Stimulated activated CD4-positive, alpha-beta T cell treated with anti-CD3 and anti-CD28 coated beads, Interleukin-2, amount 100 ng/mL, for 48 hours (primary cell): ENCODE measurements at regions not wholly inside any gene's neighbourhood (a gene's known extent, or its start where the extent isn't known, plus 50 kb on each side); places are given as distances from the start of the nearest gene placed in this dataset.

Experiments used
- DNase-seq, 2 donors: peaks; one replicate each; pipeline ENCODE4 v3.0.0-alpha.2; 2020

GRCh38 chr9:129322641-129323375 is 144.7 kb upstream of the IER5L start:
- DNase-seq: no peak

DNA sequence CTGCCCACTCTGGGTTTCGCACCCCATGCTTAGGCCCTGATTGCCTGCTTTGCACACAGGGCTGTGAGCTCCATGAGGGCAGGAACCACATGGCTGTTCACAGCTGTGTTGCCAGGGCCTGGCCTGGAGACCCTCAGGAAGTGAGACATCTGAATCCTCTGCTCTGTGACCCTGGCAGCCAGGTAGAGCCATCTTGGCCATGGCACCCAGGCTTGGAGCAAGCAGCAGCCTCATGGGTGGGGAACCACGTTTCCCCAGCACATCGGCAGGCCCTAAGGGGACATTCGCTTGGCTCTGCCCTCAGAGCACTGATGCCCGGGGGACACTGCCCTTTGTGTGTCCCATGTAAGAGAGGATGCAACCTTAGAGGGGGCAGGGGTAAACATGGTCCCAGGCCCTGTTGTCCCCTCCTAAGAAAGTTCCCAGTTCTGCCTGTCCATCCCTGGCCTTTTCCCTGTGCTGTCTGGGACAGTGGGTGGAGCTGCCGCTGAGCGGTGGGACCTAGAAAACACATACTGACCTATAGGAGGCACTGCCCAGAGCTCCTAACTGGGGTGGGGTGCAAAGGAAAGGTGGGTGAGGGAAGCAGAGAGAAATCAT is 144.1 kb upstream of the IER5L start:
- no peak for DNase-seq

DNA sequence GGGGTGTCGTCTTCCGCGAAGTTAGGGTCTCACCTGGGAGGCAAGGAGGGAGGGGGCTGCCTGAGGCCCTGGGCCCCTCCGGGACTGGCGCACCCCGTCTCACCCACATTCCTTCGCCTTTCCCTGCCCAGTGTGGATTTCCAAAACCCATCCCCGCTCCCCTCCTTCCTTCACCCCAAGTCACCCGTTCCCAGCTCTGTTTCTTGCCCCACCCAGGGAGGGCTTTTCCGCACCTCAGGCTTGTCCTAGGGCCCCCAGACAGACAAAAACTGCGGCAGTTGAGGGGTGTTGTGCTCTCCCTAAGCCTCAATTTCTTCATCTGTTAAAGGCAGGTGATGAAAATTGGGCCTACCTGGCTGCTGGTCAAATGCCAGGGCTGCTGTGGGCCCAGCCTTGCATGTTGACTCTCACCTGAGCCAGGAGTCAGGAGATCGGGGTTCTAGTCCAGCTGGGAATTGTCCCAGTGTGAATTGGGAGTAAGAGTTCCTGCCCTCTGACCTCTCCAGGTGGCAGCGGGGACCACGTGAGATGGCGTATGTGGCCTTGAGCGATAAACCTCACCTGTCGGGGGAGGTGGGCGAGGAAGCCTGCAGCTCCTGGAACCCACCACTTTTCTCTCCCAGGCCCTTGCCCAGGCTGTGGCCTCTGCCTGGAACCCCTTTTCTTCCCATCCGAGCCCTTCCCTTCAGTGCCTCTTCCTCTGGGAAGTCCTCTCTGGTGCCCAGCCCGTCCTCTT is 143.4 kb upstream of the IER5L start:
- no peak for DNase-seq

- DNase-seq: no peak
These were observed 142.7 kb upstream of the IER5L start for GRCh38 chr9:129320575-129321285.

GRCh38 chr9:129319938-129320481 is 141.9 kb upstream of the IER5L start:
- DNase-seq: no peak

DNA sequence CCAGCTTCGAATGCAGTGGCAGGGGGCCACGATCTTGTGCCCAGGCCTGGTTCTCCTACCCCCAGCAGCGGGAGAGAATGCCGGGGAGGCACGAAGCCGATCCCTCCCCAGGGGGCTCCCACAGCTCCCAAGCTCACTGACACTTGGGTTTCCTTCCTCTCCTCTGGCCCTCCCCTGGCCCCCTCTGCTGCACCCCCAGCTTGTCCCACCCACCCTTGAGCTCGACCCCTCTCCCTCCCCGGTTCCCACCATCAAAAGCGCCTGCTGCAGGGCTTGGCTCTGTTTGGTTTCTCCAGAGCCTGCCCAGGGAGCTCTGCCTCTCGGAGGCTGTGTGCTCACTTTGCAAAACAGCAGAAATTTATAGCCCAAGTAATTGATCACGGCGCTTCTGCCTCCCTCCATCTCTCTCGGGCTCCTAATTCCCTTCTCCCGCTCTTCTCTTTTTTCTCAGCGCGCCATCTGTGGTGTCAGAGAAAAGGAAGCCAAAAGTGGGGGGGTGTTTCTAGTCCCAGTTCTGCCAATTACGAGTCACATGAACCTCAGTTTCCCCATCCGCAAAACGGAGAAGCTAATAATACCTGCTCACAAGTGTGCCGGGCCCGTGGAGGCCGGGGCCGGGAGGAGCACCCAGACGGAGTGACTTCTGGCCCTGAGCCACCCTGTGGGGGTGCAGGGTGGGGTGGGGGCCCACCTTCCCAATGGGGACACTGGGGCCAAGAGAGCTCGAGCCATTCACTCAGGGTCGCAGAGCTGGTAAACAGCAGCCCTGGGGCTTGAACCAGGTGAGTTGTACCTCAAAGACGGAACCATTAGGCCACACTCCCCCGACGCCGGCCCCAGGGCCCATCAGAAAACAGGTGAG is 141.2 kb upstream of the IER5L start:
- no peak for DNase-seq

GRCh38 chr9:129318121-129319075 is 140.3 kb upstream of the IER5L start:
- DNase-seq: no peak

GRCh38 chr9:129317179-129318011 is 139.3 kb upstream of the IER5L start:
- no peak for DNase-seq

- DNase-seq: no peak
These were observed 138.4 kb upstream of the IER5L start for GRCh38 chr9:129316281-129317030.

- DNase-seq: no peak
These were observed 135.4 kb upstream of the IER5L start for GRCh38 chr9:129313331-129313955.

GRCh38 chr9:129312251-129313122 is 134.4 kb upstream of the IER5L start:
- DNase-seq: no peak

DNA sequence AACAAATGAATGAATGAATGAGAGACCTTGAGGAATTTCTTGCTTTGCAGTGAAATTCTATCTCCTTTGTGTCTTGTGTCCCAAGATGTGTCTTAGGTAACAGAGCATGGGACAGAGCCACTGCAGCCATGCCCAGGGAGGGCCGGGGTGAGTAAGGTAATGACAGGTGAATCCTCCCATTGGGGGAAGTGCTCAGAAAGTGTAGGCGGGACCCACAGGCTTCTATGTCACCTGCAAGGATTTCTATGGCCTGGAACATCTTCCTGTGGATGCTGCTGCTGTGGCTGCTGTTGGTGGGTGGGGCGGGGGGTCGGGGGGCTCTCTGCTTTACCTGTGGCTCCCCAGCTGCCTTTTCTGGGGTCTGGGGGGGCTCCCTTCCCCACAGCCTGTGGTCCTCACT is 133.6 kb upstream of the IER5L start:
- no peak for DNase-seq

DNA sequence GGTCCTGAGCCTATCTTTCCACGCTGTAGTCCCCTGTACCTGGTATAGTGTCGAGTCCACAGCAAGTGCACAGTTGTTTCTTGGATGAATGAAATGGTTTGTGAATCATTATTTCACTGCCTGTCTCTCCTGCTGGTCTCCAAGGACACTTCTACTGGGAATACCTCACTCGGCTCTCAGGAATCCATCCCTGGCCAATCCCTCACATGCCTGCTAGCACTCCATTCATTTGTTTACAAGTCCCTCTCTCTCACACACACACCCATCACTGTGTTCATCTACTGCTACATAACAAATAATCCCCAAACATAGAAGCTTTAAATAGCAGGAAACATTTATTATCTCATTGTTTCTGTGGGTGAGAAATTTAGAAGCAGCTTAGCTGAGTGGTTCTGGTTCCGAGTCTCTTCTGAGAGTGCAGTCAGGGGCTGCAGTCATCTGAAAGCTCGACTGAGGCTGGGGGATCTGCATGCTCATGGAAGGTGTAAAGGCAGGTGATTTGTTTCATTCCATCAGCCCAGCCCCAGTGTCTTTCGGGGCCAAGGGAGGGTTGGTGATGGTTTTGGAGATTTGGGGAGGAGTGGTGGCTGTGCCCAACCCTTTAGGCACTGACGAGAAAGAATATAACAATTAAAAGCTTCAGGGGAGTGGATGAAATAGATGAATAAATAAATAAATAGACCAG is 132.7 kb upstream of the IER5L start:
- DNase-seq: no peak

GRCh38 chr9:129309906-129310305 is 131.8 kb upstream of the IER5L start:
- no peak for DNase-seq

GRCh38 chr9:129309041-129309430 is 131.0 kb upstream of the IER5L start:
- no peak for DNase-seq

GRCh38 chr9:129307227-129307970 is 129.3 kb upstream of the IER5L start:
- no peak for DNase-seq
